Dermis microvascular lymphatic vessel endothelial cell (primary cell): ENCODE measurements at regions not wholly inside any gene's neighbourhood (a gene's known extent, or its start where the extent isn't known, plus 50 kb on each side); places are given as distances from the start of the nearest gene placed in this dataset.

Experiments
- DNase-seq, 2 donors: peaks; one replicate each; pipeline versions ENCODE4 v3.0.0 to v3.0.0-alpha.2; 2010; ENCODE audit warnings: low read depth in 2 of 2

DNA sequence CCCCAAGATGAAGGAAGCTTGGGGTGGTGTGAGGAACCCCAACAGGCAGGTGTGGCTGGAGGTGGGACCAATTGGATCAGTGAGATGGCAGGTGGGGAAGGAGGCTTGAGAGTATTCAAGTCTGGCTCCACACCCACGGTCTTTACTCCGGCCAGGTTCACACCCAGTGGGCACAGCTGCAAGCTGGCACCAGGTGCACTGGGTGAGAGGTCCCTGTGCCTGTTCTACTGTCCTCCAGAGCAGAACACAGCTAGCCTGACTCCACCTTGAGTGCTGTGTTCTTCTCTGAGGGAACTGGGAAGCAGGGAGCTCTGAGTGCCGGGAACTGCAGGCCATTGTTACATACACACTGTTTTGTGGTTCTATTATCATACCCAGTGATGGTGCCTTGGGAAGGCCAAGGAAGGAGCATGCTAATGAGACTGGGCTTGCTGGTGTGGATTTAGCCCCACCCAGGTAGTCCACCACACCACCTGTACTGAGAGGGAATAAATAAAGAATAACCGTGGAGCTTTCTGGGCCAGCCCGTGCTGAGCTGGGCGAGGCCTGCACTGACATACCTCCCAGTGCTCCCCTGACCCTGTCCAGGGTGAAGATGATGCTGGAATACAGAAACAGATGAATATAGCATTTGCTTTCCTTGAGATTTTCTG, 93.4 kb downstream of the ABHD5 start:
- DNase-seq = no peak

DNA sequence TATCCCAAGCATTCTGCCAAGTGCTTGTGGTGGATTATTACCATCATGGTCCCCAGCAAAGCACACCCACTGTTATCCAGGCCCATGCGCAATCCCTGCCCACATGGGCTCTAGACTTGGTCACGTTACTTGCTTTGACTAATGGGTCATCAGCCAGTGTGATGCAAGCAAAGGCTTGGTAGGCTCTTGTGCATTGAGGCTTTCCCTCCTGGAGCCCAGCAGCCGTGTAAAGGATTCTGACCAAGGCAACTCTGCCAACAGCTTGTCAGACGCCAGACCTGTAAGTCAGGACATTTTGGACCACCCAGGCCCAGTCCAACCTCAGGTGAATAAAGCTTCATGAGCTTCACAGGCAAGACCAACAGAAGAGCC, 93.9 kb downstream of the ABHD5 start:
- no peak for DNase-seq

DNA sequence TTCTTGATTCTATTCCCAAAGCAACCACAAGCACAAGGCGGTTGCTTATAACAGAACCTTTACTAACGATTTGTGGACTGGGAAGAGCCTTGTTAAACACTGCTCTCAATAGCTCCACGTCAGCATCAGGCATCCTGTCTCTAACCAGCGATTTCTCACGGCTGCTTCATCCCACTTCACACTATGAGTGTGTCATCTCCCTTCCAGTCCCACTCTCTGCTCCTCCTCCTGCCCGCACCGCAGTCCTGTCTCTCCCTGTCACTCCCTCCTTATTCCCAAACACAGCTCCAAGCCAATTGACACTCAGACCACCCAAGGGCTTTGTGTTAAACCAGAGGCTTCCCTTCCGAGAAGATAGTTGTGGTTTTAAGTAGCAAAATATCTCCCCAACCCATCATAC, 94.8 kb downstream of the ABHD5 start:
- no peak for DNase-seq

DNA sequence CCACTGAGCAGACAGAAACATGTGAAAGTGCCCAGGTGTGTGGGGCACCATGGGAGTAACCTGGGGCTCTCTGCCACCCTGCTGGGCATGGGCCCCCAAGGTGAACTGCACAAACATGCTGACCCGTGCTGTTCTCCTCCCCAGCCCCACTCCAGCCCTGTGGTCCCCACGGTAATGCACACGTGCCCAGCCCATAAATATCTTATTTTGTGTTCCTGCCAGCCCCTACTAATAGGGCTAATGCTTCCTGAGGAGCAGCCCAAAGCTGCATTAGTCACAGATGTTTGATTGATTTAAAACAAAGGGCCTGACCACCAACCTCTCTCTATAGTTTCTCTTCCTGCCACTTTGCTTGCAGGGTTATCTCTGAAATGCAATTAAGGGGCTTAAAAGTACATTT, 95.4 kb downstream of the ABHD5 start:
- DNase-seq = no peak

DNA sequence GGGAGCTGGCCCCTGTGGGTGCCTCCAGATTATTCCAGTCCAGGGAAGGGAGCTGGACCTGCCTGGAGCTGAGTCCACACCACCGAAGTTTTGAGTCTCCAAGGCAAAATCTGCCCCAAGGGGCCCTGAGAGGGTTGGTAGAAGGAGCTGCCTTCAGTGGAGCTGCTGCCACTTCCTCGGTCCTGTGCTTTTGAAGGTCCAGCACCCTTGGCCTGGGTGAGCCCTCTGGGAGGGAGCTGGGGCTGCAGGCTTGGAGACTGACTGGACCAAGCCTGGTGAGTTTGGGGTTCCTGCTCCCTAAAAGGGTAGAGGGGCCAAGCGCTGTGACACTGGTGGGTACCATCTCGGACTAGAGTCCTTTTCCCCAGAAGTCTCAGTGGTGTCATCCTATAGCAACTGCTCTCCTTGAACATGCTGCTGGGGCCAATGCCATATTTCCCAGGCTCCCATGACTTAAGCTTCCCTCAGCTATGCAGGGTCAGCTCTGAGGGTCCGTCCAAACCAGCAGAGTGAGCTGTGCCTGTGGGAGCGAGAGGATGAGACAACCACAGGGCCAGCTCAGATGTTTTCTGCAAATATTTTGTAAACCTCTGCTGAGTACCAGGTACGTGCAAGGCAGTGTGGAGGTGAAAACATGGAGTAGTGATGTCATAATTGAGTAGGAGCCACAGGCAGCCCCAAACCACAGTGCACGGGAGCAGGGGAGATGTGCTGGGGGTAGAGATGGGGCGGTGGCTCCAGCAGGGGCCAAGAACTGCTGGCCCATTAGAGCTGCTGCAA, 96.0 kb downstream of the ABHD5 start:
- no peak for DNase-seq

DNA sequence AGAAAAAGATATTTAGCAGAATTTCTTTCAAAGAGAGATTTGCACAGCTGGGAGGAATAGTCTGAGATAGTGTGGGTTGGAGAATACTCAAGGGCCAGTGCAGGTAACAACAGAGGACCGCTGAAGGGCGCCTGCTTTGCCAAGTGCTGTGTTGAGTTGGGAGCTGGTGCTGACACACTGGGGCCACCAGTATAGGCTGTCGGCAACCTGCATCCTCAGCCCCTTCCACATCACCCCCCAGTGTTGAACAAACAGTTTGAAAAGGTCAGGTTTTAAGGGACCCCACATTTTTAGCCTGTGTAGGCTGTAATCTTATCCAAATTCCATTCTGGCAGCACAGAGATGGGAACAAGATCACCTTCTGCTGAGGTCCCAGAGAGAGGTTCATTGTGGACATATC, 96.6 kb downstream of the ABHD5 start:
- no peak for DNase-seq

DNA sequence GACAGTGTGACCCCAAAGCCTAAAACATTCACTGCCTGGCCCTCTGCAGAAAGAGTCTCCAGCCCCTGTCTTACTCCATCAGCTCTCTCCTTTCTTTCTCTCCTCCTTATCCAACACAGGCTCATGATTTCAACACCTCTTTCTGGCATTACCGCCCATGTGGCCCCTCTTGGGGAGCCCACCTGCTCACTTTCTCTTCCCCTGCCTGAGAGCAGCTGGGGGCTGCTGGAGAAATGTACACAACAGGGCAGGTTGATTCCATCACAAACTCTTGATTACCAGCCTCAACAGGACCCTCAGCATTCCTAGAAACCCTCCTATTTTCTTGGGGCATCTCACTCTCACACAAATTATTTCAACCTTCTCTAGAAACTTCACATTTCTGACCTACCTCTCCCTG, 98.3 kb downstream of the ABHD5 start:
- no peak for DNase-seq

DNA sequence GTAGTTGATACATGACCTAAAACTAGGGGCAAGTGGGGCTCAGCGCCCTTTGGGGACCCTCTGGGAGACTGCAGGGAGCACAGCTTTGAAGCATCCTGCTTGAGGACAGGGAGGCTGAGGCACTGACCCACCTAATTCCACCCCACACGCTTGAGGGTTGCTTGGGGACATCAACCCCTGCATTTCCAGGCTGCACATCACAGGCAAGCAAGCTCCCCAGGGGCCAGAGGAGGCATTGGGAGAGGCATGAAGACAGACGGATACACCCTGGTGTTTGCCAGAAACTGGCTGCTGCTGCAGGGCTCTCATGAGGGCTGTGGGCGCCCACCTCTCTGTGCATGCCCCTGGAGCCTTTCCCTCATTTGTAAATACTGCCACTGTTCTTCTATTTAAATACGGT, 99.3 kb downstream of the ABHD5 start:
- DNase-seq = no peak

DNA sequence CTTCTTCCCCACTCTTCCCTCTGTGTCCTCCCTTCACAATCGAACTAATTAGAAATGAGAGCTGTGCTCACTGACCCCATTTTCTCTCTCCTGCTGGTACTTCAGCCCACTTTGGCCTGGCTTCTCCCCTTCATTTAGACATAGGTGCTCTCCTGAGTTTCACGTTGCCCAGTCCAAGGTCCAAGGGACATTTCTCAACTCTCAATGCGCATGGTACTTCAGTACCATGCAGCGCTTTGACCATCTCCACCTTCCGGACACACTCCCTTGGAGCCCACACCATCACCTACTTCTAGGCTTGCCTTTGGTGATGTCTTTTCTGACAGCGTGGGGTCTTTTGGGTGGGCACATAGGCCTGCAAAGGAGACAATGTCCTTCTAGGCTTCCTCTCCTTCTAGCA, 99.7 kb downstream of the ABHD5 start:
- DNase-seq = no peak

DNA sequence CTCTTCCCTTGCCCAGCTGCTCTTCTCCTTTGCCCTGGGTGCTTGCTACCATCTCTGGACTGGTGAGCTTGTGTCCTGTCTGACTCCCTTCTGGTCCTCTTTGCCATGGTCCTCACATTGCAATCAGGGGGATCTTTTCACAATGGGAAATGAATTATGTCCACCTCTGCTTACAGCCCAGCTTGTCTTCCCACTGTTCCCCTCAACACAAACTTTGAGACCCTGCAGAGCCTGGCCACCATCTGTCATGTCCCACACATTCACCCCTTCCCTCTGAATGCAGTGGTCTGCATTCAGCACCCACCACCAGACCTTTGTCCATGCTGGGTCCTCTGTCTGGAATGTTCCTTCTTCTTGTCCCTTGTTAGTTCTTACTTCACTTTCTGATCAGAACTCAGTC, 100.5 kb downstream of the ABHD5 start:
- no peak for DNase-seq

DNA sequence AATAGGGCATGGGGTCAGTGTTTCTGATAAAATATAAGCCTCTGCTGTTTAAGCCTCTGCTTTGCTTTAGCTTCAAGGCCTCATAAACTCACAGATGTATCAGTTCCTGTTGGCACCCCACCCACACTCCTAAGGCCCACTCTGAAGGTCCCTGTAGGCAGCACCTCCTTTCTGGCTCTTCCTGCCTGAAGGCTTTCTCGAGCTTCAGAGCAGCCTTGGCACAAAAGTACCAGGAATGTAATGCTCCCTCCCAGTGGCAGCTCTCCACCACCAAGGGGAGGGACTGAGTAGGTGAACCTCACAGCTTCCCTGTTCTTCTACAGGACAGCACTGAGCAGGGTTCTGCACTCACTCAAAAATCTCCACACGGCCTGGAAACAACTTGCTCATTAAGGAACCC, 102.2 kb downstream of the ABHD5 start:
- DNase-seq = no peak

DNA sequence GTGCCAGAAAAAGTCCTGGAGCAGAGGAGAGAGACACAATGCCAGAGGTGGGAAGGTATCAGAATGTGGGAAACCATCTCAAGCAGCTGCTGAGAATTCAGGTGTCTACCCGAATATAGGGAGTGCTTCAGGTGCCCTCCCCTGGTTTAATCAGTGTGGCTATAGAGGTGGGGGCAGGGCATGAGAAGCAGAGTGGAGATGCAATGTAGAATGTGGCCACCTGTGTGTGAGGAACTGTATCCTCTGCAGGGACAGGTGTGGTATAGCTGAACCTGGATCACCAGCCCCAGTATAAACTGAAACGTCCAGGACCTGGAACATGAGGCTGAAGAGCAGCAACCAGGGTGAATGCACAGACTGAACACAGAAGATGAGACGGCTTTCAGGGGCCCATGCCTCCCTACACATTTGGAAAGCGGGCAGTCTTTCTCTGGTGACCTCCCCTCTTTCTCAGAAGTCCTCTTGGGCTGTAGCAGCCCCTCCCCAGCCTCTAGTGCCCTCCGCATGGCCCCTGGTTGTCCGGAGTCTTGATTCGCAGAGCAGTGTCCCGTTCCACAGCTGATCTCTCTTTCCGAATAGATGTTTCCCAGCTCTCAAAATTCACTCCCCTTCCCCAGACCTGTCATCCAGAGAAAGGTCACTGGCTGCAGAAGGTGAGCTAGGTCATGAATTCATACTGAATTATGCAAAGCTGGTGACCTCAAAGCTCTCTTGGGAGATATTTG, 103.1 kb downstream of the ABHD5 start:
- DNase-seq = no peak

DNA sequence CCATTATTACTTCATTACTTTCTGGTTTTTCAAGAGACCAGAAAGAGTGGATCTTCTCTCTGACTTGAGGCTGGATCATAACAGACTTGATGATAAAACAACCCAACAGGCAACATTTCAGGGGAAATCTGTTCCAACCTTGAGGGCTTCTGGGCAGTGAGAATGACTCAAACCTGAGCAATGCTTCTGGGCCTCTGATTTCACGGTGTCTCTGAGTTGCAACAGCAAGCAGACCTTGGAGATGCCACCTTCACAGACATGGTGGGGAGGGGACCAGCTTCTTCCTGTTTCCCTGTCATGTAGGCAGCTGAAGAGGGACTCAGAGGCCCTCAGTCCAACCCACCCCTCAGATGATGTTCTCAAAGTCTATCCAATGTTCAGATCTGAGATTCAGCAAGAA, 104.0 kb downstream of the ABHD5 start:
- no peak for DNase-seq

DNA sequence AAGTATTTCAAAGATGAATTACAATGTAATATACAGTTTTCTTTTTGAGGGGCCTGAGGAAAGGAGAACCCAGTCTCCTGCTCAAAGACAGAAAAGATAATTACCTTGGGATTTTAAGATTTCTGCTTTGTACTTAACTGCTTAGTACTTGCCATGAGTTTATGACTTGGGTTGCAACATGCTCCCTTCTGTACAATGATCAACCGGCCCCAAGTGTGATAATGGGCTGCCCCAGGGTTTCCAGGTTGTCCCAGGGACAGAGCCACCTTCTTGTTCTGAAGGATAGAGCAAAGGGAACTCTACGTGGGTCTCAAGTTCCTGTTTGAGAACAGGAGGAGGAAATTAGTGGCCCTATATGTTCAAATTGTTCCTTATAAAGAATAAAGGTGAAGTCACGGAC, 104.8 kb downstream of the ABHD5 start:
- DNase-seq = no peak

DNA sequence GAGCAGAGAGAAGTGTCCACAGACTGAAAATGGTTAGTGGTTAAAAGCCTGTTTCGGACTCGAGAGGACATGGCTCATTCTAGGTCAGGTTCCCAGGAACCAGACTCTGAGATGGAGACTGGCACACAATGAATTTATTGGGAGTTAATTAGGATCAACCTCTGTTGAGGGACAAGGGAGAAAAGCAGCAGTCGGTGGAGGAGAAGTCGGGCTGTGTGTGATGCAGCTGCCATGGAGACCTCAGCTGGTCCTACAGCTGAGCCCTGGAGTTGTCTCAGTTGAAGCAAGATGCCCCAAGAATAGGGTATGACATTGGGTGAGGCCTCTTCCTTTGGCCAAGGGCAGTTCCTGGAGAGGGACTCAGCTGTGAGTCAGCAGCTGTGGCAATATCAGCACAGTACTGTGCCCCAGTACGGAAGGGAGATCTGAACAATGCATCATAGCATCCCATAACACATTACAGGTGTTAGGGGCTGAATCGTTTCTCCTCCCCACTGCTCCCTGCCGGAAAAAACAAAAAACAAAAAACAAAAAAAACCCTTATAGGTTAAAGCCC, 105.4 kb downstream of the ABHD5 start:
- DNase-seq = no peak

DNA sequence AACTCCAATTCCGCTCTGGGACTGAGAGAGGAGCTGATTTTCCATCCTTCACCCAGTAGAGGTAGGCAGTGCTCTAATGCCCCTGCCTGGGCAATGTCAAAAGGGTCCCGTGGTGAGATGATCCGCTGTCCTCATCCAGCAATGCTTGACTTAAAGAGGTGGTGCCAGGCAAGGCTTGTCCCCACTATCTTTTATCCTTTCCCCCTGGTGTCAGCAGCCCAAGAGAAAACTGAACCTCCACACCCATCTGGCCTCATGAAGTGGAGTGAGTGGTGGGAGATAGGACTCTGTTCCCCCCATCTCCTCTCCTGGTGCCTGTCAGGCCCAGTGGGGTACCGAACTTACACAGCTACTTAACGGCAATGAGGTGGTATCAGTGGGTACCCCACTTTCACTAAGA, 107.1 kb downstream of the ABHD5 start:
- no peak for DNase-seq

DNA sequence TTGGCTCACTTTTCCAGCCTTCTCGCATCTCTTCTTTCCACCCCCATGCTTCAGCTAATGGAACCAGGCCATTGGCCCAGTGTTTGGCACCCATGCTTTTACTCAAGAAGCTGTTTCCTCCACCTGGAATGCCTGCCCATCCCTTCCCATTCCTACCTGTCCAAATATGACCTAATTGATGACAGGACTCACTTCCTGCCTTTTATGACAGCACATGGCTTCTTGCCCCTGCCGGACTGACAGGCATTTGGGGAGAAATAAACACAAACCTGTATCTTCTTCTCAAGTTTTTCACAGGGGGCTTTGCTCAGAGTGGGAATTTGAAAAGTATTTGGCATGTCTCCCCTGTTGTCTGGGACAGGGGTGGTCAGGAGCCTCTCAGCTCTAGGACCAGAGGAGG, 120.1 kb downstream of the ABHD5 start:
- no peak for DNase-seq

DNA sequence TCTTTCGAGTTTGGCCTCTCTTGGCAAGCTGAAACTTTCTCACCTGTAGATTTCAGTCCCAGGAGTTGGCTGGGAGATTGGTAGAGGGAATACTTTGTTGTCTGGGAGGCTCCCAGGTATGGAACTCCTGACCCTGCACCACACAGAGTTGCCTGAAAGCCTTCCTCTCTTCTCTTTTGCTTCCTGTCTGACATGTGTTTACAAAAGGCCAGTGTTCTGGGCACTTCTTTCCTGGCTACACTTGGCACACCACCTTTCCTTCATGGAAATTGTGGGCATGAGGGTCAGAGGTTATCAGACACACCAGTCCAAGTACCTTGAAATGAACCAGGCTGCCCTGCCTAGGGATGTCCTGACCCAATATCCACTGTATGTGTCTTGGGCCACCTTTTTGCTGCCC, 123.7 kb downstream of the ABHD5 start:
- no peak for DNase-seq

DNA sequence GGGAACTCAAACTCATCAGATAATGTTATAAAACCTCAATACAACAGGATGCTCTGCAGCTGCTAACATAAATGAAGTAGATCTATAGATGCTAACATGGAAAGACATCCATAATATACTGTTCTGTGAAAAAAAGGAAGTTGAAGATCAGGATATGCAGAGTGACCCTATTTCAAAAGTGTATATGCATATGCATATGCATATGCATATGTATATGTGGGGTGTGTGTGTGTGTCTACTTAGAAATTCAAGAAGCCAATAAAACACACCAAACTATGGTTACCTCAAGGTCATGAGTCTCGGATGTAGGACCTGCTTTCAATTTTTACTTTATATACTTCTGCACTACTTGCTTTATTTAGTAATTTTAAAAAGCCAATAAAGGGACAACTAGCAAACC, 125.6 kb downstream of the ABHD5 start:
- DNase-seq = no peak

DNA sequence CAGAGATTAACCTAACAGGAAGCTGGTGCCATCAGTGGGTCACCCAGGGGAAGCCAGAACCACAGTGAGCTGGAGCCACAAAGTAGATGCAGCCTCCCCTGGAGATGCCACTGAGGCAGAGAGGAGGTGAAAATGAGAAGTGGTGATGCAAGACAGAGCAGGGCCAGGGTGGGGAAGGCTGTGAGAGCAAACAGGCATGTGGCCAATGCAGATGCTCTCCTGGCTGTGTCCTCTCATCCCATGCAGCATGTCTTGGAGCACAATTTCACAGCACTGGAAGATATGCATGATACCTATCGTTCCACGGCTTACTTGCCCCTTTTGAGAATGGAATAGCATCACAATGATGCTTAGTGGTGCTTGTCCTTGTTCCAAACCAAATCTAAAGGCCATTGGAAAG, 126.3 kb downstream of the ABHD5 start:
- no peak for DNase-seq

DNA sequence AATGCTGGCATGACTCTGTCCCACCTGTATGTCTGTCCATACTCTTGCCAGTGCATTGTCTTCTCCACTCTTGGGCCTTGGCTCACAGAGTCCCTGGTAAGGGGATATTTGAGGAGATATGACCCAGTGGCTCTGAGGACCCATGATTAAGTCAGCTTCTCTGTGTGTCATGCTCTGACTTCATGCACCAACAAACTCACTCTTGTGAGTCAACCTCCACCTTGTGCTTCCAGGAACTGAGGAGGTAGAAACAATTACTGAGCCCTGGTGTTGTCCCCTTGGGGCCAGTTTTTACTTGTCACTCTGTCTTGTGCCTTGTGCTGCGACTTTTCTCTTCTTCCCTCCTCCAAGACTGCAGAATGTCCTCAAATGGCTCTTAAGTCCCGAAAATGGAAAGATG, 127.1 kb downstream of the ABHD5 start:
- no peak for DNase-seq

DNA sequence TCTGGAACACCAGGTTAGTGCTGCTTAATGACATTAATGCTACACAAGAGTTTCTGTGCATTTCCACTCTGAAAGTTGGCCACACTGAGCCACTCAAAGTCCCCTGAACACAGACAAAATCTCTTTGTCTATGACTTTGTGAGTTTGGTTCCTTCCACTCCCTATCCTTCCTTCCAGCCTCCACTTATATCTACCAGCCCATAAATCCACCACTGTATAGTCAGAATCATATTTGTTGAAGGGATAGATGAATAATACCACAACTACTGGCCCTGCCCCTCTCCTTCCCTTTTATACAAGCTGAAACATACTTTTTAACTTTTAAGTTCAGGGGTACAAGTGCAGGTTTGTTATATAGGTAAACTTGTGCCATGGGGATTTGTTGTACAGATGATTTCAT, 127.5 kb downstream of the ABHD5 start:
- no peak for DNase-seq
